ENCODE measurements at regions not wholly inside any gene's neighbourhood (a gene's known extent, or its start where the extent isn't known, plus 50 kb on each side); places are given as distances from the start of the nearest gene placed in this dataset.

GRCh38 chr12:111168009-111168900 lies 200.6 kb downstream of the PHETA1 start (continued):
- no peak for TF ChIP-seq CTBP2 (IDR thresholded peaks at IDR 0.05; ENCODE audit: borderline replicate concordance, insufficient read depth, insufficient read length, low read length)
- TF ChIP-seq TBP (IDR thresholded peaks at IDR 0.05; ENCODE audit: low read depth, low read length): no peak
- TF ChIP-seq HDAC6 (IDR thresholded peaks at IDR 0.05; ENCODE audit: low read depth, low read length): no peak
- TF ChIP-seq USF2 (IDR thresholded peaks at IDR 0.05; ENCODE audit: low read length): no peak
- no peak for TF ChIP-seq PHF8 (conservative IDR thresholded peaks at IDR 0.05; ENCODE audit: low read depth, low read length)
- TF ChIP-seq EZH2 (IDR thresholded peaks at IDR 0.05; ENCODE audit: low read depth, low read length, severe bottlenecking): no peak
- TF ChIP-seq ATF2 (IDR thresholded peaks at IDR 0.05; ENCODE audit: low read length): no peak
- TF ChIP-seq RFX5 (IDR thresholded peaks at IDR 0.05; ENCODE audit: borderline replicate concordance, low read depth, low read length): peak; percentile 41; the same call in 1 of the 2 replicates
- TF ChIP-seq SUZ12 (IDR thresholded peaks at IDR 0.05; ENCODE audit: low read length): no peak
- no peak for TF ChIP-seq SP2 (IDR thresholded peaks at IDR 0.05; ENCODE audit: low read length)
- peak; percentile 57 for TF ChIP-seq TEAD4 (IDR thresholded peaks at IDR 0.05; ENCODE audit: low read depth, low read length)
- no peak for TF ChIP-seq BRCA1 (IDR thresholded peaks at IDR 0.05; ENCODE audit: low read depth, low read length)
- no peak for TF ChIP-seq ZNF274 (IDR thresholded peaks at IDR 0.05; ENCODE audit: borderline replicate concordance, extremely low read depth, low read length)
